ENCODE measurements at regions not wholly inside any gene's neighbourhood (a gene's known extent, or its start where the extent isn't known, plus 50 kb on each side); places are given as distances from the start of the nearest gene placed in this dataset.

GRCh38 chr12:23222801-23223200, 597.8 kb downstream of the ETNK1 start:
- Histone ChIP-seq H4K20me1 (ENCODE audit: insufficient read depth, low read length) (no peaks in the 10 kb centered on the region), H3K9me3 (ENCODE audit: insufficient read depth, low read length) (no peaks in the 10 kb centered on the region), H3K4me1 (ENCODE audit: low read length) (no peaks in the 10 kb centered on the region), H3K36me3 (replicated peaks; ENCODE audit: low read depth, low read length) (no peaks in the 10 kb centered on the region), H3K4me3 (ENCODE audit: low read length) (no peak overlapping the region), H3K9ac (ENCODE audit: low read length) (no peak overlapping the region), H3K27ac (ENCODE audit: low read length) (no peak overlapping the region), H3K27me3 (ENCODE audit: low read depth, low read length) (0 out of 2 replicates have a peak, but pooled peaks cover 5% of the 10 kb centered on the region), H3K79me2 (ENCODE audit: low read length) (no peaks in the 10 kb centered on the region), H3K4me2 (ENCODE audit: low read length) (no peak overlapping the region), H2AFZ (ENCODE audit: low read depth, low read length) (no peak overlapping the region)
- no peak for TF ChIP-seq EZH2phosphoT487 (IDR thresholded peaks at IDR 0.05; ENCODE audit: low read depth)

- Histone ChIP-seq H3K79me2 (ENCODE audit: low read length) (no peaks in the 10 kb centered on the region), H3K27ac (ENCODE audit: low read length) (no peak overlapping the region), H3K9ac (ENCODE audit: low read length) (no peak overlapping the region), H3K4me2 (ENCODE audit: low read length) (no peak overlapping the region), H3K4me3 (ENCODE audit: low read length) (no peak overlapping the region), H2AFZ (ENCODE audit: low read depth, low read length) (no peak overlapping the region), H3K27me3 (ENCODE audit: low read depth, low read length) (peaks cover 11% of the 10 kb centered on the region; the same call in 1 of the 2 replicates), H3K9me3 (ENCODE audit: insufficient read depth, low read length) (no peaks in the 10 kb centered on the region; the same call in 1 of the 2 replicates), H4K20me1 (ENCODE audit: insufficient read depth, low read length) (no peaks in the 10 kb centered on the region), H3K4me1 (ENCODE audit: low read length) (no peaks in the 10 kb centered on the region), H3K36me3 (replicated peaks; ENCODE audit: low read depth, low read length) (no peaks in the 10 kb centered on the region)
- TF ChIP-seq EZH2phosphoT487 (IDR thresholded peaks at IDR 0.05; ENCODE audit: low read depth): no peak
- TF ChIP-seq, protein P1, sequence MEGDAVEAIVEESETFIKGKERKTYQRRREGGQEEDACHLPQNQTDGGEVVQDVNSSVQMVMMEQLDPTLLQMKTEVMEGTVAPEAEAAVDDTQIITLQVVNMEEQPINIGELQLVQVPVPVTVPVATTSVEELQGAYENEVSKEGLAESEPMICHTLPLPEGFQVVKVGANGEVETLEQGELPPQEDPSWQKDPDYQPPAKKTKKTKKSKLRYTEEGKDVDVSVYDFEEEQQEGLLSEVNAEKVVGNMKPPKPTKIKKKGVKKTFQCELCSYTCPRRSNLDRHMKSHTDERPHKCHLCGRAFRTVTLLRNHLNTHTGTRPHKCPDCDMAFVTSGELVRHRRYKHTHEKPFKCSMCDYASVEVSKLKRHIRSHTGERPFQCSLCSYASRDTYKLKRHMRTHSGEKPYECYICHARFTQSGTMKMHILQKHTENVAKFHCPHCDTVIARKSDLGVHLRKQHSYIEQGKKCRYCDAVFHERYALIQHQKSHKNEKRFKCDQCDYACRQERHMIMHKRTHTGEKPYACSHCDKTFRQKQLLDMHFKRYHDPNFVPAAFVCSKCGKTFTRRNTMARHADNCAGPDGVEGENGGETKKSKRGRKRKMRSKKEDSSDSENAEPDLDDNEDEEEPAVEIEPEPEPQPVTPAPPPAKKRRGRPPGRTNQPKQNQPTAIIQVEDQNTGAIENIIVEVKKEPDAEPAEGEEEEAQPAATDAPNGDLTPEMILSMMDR (IDR thresholded peaks at IDR 0.05; ENCODE audit: low read depth, low read length): no peak
Observed at GRCh38 chr12:23228101-23228500, 603.1 kb downstream of the ETNK1 start.

- no peak overlapping the region for H3K4me3 ChIP-seq (ENCODE audit: low read length)
Observed at GRCh38 chr12:23230899-23231298, 605.9 kb downstream of the ETNK1 start.

DNA sequence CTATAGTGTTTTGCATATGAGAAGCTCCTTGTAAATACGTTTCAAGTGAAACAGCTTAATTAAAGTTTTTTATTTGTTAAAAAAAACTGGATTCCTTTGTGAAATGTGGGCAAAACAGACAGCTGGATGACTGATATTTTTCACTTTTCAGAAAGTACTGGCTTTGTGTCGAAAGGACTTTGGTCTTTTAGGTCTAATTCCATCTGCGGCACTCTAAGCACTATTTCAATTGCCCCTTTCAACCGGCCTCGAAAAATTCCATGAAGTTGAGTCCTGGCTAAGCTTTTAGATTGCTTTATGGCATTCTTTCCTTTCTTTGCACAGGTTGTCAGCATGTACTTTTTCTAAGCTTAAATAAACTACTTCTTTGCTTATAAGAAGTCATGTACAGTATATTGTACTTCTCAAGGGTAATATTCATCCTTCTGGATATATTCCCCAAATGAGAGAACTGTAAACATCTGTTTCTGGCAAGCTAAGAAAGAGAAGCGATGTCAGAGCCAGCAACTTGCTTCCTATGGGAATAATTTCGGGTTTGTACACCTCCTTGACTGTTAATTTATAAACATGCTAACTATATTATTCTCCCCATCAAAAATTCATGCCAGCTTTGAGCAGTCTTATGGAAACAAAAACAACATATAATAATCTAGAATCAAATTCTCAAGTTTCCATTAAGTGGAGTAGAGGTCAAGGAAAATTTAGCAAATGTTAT, 611.3 kb downstream of the ETNK1 start:
- Histone ChIP-seq H3K4me2 (ENCODE audit: low read length) (no peak overlapping the region), H3K4me1 (ENCODE audit: low read length) (no peaks in the 10 kb centered on the region), H3K9me3 (ENCODE audit: insufficient read depth, low read length) (no peaks in the 10 kb centered on the region), H3K79me2 (ENCODE audit: low read length) (no peaks in the 10 kb centered on the region), H3K27me3 (ENCODE audit: low read depth, low read length) (no peaks in the 10 kb centered on the region), H3K4me3 (ENCODE audit: low read length) (no peak overlapping the region), H2AFZ (ENCODE audit: low read depth, low read length) (no peak overlapping the region), H4K20me1 (ENCODE audit: insufficient read depth, low read length) (no peaks in the 10 kb centered on the region), H3K27ac (ENCODE audit: low read length) (no peak overlapping the region), H3K9ac (ENCODE audit: low read length) (no peak overlapping the region), H3K36me3 (replicated peaks; ENCODE audit: low read depth, low read length) (no peaks in the 10 kb centered on the region)
- TF ChIP-seq EZH2phosphoT487 (IDR thresholded peaks at IDR 0.05; ENCODE audit: low read depth): no peak
- TF ChIP-seq, protein P1 (IDR thresholded peaks at IDR 0.05; ENCODE audit: low read depth, low read length): no peak

More at GRCh38 chr12:23230899-23231298, 605.9 kb downstream of the ETNK1 start:
- Histone ChIP-seq H3K9ac (ENCODE audit: low read length) (no peak overlapping the region), H3K79me2 (ENCODE audit: low read length) (no peaks in the 10 kb centered on the region), H3K4me1 (ENCODE audit: low read length) (no peaks in the 10 kb centered on the region), H2AFZ (ENCODE audit: low read depth, low read length) (no peak overlapping the region), H3K4me2 (ENCODE audit: low read length) (no peak overlapping the region), H3K27me3 (ENCODE audit: low read depth, low read length) (peaks cover 11% of the 10 kb centered on the region; the same call in 1 of the 2 replicates), H3K9me3 (ENCODE audit: insufficient read depth, low read length) (no peaks in the 10 kb centered on the region; the same call in 1 of the 2 replicates), H4K20me1 (ENCODE audit: insufficient read depth, low read length) (no peaks in the 10 kb centered on the region), H3K27ac (ENCODE audit: low read length) (no peak overlapping the region), H3K36me3 (replicated peaks; ENCODE audit: low read depth, low read length) (no peaks in the 10 kb centered on the region)
- TF ChIP-seq EZH2phosphoT487 (IDR thresholded peaks at IDR 0.05; ENCODE audit: low read depth): no peak
- TF ChIP-seq, protein P1 (IDR thresholded peaks at IDR 0.05; ENCODE audit: low read depth, low read length): no peak
